Left lung (tissue), 4 donors: ENCODE measurements at regions not wholly inside any gene's neighbourhood (a gene's known extent, or its start where the extent isn't known, plus 50 kb on each side); places are given as distances from the start of the nearest gene placed in this dataset.
"Not testable (repeated sequence)": the region's sequence is repeated elsewhere in the genome, so short reads cannot be mapped to it uniquely, and the experiment has no call there.

Experiments
- ATAC-seq: fragments of 200-7000 bp; cut with Tn5 transposase; one replicate; pipeline ENCODE4 v1.9.1; 2020; ENCODE audit warnings: moderate library complexity
- DNase-seq, 4 donors: peaks; one replicate each; pipeline ENCODE4 v3.0.0-alpha.2; 2013 to 2020
- H3K27ac ChIP-seq, 2 donors: fragments of 200-600 bp; sonication (generic) in 1 of 2; one replicate each; pipeline versions ENCODE4 v1.5.0 to v1.8.0; 2020 to 2021
- H3K27me3 ChIP-seq, 2 donors: fragments of 200-600 bp; sonication (generic) in 1 of 2; one replicate each; pipeline versions ENCODE4 v1.5.0 to v1.8.0; 2020 to 2021
- H3K36me3 ChIP-seq, 2 donors: fragments of 200-600 bp; sonication (generic) in 1 of 2; one replicate each; pipeline versions ENCODE4 v1.5.0 to v1.8.0; 2020 to 2021
- H3K4me1 ChIP-seq, 2 donors: fragments of 200-600 bp; one replicate each; pipeline ENCODE4 v1.8.0; 2021
- H3K4me3 ChIP-seq, 2 donors: fragments of 200-600 bp; sonication (generic) in 1 of 2; one replicate each; pipeline versions ENCODE4 v1.5.0 to v1.8.0; 2020 to 2021; ENCODE audit warnings: mild to moderate bottlenecking in 1 of 2
- H3K9me3 ChIP-seq, 2 donors: fragments of 200-600 bp; sonication (generic) in 1 of 2; one replicate each; pipeline versions ENCODE4 v1.5.0 to v1.8.0; 2020 to 2021
- intact Hi-C, 2 donors: fragments of 100-400 bp; cut with DNase I; formaldehyde crosslinking; loops; one replicate each; pipeline versions ENCODE4 v1.11.2 to v1.14.2; 2022
- TF ChIP-seq, protein P1 (sequence below), 2 donors: fragments of 200-600 bp; sonication (generic) in 1 of 2; IDR thresholded peaks; one replicate each; pipeline versions ENCODE4 v1.5.0 to v1.8.0; 2021; ENCODE audit warnings: antibody characterized with exemption in 2 of 2
- donor health status: DM: no; HTN: yes; CAD: no.
- donor health status: DM: no; HTN: no; CAD: no.

GRCh38 chr16:29304251-29304650 is 102.3 kb downstream of the NPIPB11 start:
- Histone ChIP-seq H3K36me3 (no peaks in the 10 kb centered on the region), H3K27ac (no peak overlapping the region), H3K9me3 (no peaks in the 10 kb centered on the region), H3K4me3 (no peak overlapping the region), H3K4me1 (peaks cover 3 to 24% of the 10 kb centered on the region in 2 donors), H3K27me3 (no peaks in the 10 kb centered on the region)
- ATAC-seq, result no peak
- no peak for DNase-seq
- TF ChIP-seq, protein P1, sequence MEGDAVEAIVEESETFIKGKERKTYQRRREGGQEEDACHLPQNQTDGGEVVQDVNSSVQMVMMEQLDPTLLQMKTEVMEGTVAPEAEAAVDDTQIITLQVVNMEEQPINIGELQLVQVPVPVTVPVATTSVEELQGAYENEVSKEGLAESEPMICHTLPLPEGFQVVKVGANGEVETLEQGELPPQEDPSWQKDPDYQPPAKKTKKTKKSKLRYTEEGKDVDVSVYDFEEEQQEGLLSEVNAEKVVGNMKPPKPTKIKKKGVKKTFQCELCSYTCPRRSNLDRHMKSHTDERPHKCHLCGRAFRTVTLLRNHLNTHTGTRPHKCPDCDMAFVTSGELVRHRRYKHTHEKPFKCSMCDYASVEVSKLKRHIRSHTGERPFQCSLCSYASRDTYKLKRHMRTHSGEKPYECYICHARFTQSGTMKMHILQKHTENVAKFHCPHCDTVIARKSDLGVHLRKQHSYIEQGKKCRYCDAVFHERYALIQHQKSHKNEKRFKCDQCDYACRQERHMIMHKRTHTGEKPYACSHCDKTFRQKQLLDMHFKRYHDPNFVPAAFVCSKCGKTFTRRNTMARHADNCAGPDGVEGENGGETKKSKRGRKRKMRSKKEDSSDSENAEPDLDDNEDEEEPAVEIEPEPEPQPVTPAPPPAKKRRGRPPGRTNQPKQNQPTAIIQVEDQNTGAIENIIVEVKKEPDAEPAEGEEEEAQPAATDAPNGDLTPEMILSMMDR (IDR thresholded peaks at IDR 0.05), result no peak
- intact Hi-C loops, result no loop called here

DNA sequence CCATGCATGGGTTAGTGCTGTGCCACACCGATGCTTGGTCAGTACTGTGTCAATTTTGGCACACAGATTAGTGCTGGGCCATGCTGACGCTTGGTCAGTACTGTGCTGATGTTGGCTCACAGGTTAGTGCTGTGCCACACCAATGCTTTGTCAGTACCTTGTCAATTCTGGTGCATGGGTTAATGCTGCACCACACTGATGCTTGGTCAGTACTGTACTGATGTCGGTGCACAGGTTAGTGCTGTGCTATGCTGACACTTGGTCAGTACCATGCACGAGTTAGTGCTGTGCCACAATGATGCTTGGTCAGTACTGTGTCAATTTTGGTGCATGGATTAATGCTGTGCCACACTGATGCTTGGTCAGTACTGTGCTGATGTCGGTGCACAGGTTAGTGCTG is 103.0 kb downstream of the NPIPB11 start:
- Histone ChIP-seq H3K4me3 (no peak overlapping the region), H3K36me3 (no peaks in the 10 kb centered on the region), H3K9me3 (no peaks in the 10 kb centered on the region), H3K4me1 (peaks cover 3 to 24% of the 10 kb centered on the region in 2 donors), H3K27me3 (no peaks in the 10 kb centered on the region), H3K27ac (no peak overlapping the region)
- no peak for ATAC-seq
- TF ChIP-seq, protein P1 (IDR thresholded peaks at IDR 0.05), result no peak
- no peak for DNase-seq
- intact Hi-C loops, result no loop called here

DNA sequence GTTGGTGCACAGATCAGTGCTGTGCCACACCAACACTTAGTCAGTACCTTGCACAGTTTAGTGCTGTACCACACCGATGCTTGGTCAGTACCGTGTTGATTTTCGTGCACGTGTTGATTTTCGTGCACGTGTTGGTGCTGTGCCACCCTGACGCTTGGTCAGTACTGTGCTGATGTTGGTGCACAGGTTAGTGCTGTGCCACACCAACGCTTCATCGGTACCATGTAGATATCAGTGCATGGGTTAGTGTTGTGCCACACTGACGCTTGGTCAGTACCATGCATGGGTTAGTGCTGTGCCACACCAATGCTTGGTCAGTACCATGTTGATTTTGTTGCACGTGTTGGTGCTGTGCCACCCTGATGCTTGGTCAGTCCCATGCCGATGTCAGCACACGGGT is 103.5 kb downstream of the NPIPB11 start:
- Histone ChIP-seq H3K27ac (no peak overlapping the region), H3K9me3 (no peaks in the 10 kb centered on the region), H3K27me3 (no peaks in the 10 kb centered on the region), H3K4me3 (no peak overlapping the region), H3K4me1 (peaks cover 3 to 24% of the 10 kb centered on the region in 2 donors), H3K36me3 (no peaks in the 10 kb centered on the region)
- ATAC-seq (no peak), DNase-seq (no peak)
- intact Hi-C loops, result no loop called here
- TF ChIP-seq, protein P1 (IDR thresholded peaks at IDR 0.05), result no peak

DNA sequence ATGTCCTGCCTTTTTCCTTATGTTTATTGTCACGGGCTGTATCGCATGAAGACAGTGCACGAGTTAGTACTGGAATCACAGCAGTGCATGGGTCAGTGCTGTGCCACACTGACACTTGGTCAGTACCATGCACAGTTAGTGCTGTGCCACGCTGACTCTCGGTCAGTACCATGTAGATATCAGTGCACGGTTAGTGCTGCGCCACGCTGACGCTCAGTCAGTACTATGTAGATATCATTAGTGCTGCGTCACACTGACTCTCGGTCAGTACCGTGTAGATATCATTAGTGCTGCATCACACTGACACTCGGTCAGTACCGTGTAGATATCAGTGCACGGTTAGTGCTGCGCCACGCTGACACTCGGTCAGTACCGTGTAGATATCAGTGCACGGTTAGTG is 104.1 kb downstream of the NPIPB11 start:
- ATAC-seq, H3K4me3 ChIP-seq, H3K36me3 ChIP-seq, H3K27me3 ChIP-seq, H3K9me3 ChIP-seq, intact Hi-C loops, DNase-seq, H3K27ac ChIP-seq: not testable (repeated sequence)
- peaks cover 0 to 19% of the 10 kb centered on the region in 2 donors for H3K4me1 ChIP-seq

GRCh38 chr16:29301662-29302285 is 104.7 kb downstream of the NPIPB11 start:
- ATAC-seq, intact Hi-C loops: not testable (repeated sequence)
- peak in 1 of 4 donors; percentile 57 for DNase-seq

DNA sequence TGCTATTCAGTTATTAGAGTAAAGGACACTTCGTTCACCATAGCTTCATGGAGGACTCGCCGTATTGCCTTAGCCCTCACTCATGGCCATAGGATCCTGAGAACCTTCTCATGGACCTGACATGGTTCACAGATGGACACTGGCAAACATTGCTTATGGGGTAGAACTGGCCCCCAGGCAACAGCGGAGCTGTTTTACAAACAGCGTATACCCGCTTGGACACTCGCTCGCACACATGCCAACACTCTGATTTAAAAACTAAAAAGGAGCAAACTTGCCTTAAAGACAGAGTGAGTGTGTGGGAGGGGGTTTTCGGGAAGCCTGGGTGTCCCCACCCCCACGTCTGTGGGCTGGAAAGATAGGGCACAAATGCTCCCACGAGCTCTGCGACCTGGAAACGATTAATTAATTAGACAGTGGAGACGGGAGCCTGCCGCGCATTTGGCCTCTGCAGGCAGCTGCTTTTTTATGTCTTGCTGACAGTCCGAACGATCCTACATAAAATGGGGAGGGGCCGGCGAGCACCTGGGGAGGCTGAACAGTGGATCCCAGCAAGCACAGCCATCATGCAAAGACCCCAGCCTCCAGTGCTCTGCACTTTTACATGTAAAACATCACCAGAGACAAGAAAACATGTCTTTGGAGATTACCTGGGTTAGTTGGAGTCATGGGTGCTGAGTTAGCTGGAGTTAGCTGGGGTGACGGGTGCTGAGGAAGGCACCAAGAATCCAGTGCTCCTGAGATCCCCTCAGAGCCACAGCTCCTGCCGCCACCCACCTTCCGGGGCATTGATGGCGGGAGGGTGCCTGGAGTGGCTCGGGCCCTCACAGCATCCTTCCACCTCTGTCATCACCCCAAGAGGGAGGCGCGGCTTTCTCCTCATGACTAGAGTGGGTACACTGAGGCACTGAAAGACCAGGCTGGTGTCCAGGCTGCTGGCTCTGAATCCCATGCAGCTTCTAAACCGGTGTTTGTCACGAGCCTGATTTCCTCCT is 105.7 kb downstream of the NPIPB11 start:
- intact Hi-C loops, result not testable (repeated sequence)

More at GRCh38 chr16:29301662-29302285, 104.7 kb downstream of the NPIPB11 start:
- not testable (repeated sequence) for H3K4me3 ChIP-seq, H3K9me3 ChIP-seq, H3K27me3 ChIP-seq, H3K36me3 ChIP-seq, H3K27ac ChIP-seq
- H3K4me1 ChIP-seq, result peaks cover 0 to 17% of the 10 kb centered on the region in 2 donors

GRCh38 chr16:29300030-29300491 is 106.5 kb downstream of the NPIPB11 start:
- ATAC-seq (peak; percentile 83), DNase-seq (peak in 2 of 4 donors; percentile 70 to 78)
- H3K36me3 ChIP-seq, H3K4me3 ChIP-seq, H3K9me3 ChIP-seq, H3K27me3 ChIP-seq, intact Hi-C loops: not testable (repeated sequence)
- Histone ChIP-seq H3K27ac (peak overlapping the region; percentile 33 to 53), H3K4me1 (peaks cover 0 to 17% of the 10 kb centered on the region in 2 donors)

More for the DNA sequence above, 105.7 kb downstream of the NPIPB11 start:
- Histone ChIP-seq H3K27ac (peak overlapping the region; percentile 33 to 53), H3K4me1 (peaks cover 0 to 17% of the 10 kb centered on the region in 2 donors)
- ATAC-seq, result peak; percentile 5
- not testable (repeated sequence) for DNase-seq, H3K27me3 ChIP-seq, H3K36me3 ChIP-seq, H3K9me3 ChIP-seq, H3K4me3 ChIP-seq

DNA sequence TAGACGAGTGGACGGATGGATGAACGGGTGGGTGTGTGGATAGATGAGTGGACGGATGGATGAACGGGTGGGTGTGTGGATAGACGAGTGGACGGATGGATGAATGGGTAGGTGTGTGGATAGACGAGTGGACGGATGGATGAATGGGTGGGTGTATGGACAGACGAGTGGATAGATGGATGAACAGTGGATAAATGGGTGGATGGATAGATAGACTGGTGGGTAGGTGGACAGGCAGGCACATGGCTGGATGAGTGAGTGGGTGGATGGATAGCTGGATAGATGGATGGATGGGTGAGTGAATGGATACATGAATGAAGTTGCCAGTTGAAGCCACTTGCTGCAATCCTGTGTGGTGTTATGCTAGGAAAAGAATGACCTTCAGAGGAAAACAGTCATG is 107.5 kb downstream of the NPIPB11 start:
- H3K27me3 ChIP-seq, DNase-seq, ATAC-seq, H3K4me3 ChIP-seq, H3K9me3 ChIP-seq, H3K36me3 ChIP-seq, H3K27ac ChIP-seq, intact Hi-C loops: not testable (repeated sequence)
- H3K4me1 ChIP-seq, result peaks cover 0 to 17% of the 10 kb centered on the region in 2 donors

DNA sequence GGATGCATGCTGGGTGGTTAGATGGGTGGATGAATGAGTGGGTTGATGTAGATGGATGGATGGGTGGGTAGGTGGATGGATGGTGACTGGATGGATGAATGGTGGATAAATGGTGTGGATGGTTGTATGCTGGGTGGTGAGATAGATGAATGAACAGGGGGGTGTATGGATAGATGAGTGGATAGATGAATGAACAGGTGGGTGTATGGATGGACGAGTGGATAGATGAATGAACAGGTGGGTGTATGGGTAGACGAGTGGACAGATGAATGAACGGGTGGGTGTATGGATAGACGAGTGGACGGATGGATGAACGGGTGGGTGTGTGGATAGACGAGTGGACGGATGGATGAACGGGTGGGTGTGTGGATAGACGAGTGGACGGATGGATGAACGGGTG is 108.2 kb downstream of the NPIPB11 start:
- not testable (repeated sequence) for DNase-seq

GRCh38 chr16:29297809-29298177 is 108.7 kb downstream of the NPIPB11 start:
- peaks cover 0 to 17% of the 10 kb centered on the region in 2 donors for H3K4me1 ChIP-seq
- H3K4me3 ChIP-seq, H3K27ac ChIP-seq, H3K27me3 ChIP-seq, H3K9me3 ChIP-seq, ATAC-seq, DNase-seq, H3K36me3 ChIP-seq, intact Hi-C loops: not testable (repeated sequence)

More for the DNA sequence above, 108.2 kb downstream of the NPIPB11 start:
- H3K36me3 ChIP-seq, ATAC-seq, H3K27ac ChIP-seq, H3K9me3 ChIP-seq, intact Hi-C loops, H3K4me3 ChIP-seq, H3K27me3 ChIP-seq: not testable (repeated sequence)
- peaks cover 0 to 17% of the 10 kb centered on the region in 2 donors for H3K4me1 ChIP-seq
